Right atrium auricular region (tissue), 2 donors: ENCODE measurements at regions not wholly inside any gene's neighbourhood (a gene's known extent, or its start where the extent isn't known, plus 50 kb on each side); places are given as distances from the start of the nearest gene placed in this dataset.

Experiments
- DNase-seq: peaks from one replicate; pipeline ENCODE4 v3.0.0-alpha.2; 2019; ENCODE audit warnings: low spot score
- H3K27ac ChIP-seq, 2 donors: fragments of 200-600 bp; sonication (generic); 1 replicate in 1 of 2; 2 replicates in 1 of 2; pipeline ENCODE4 v1.5.1; 2016 to 2019
- H3K27me3 ChIP-seq, 2 donors: fragments of 200-600 bp; sonication (generic); one replicate each; pipeline versions ENCODE4 v1.5.1 to v1.6.0; 2017 to 2019
- H3K36me3 ChIP-seq: fragments of 200-600 bp; sonication (generic); one replicate; pipeline ENCODE4 v1.5.1; 2016
- H3K4me1 ChIP-seq, 2 donors: fragments of 200-600 bp; sonication (generic); one replicate each; pipeline versions ENCODE4 v1.5.1 to v1.6.0; 2017 to 2019
- H3K4me3 ChIP-seq, 2 donors: fragments of 200-600 bp; sonication (generic); 1 replicate in 1 of 2; 2 replicates in 1 of 2; pipeline ENCODE4 v1.5.1; 2017 to 2019; ENCODE audit warnings: mild to moderate bottlenecking in 1 of 2, moderate library complexity in 1 of 2
- H3K9me3 ChIP-seq, 2 donors: fragments of 200-600 bp; sonication (generic); one replicate each; pipeline ENCODE4 v1.5.1; 2019
- TF ChIP-seq, protein P1 (sequence below), 2 donors: fragments of 200-600 bp; sonication (generic); IDR thresholded peaks; one replicate each; pipeline ENCODE4 v1.5.1; 2019; ENCODE audit warnings: antibody characterized with exemption in 2 of 2

DNA sequence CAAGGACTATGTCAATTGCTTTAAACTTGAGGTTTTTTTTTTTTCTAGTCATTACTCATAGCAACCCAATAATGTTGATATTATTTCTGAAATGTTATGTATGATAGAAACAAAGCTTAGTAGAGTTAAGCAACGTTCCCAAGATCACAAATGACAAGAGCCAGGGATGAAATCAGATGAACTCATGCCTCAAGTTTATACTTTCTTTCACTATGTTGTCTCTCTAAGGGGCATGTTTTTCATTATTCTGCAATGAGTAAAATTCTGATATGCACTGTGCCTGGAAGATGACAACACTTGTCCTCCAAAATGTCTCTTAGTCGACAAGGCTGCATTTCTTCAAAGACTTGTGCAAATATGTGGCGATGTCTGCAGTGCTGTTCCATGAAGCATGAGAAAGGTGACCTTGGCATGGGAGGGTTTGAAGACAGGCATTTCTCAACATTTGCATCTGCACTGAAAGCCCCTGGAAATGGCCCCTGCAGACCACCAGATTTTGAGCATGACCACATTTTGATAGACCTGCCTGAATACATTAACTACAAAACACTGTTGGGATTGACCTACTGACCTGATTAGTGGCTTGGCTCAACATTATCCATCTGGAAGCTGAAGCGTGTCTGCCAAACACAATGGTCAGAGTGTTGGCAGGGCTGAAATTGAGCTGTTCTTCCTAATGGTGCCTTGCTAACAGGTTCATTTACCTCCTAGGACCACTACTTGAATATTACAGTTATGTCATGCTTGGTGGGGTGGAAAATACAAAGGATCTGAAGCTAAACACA, 1027.5 kb downstream of the CDH11 start:
- Histone ChIP-seq H3K4me3 (no peak overlapping the region), H3K27me3 (no peaks in the 10 kb centered on the region), H3K4me1 (no peaks in the 10 kb centered on the region), H3K9me3 (no peaks in the 10 kb centered on the region), H3K27ac (no peak overlapping the region), H3K36me3 (no peaks in the 10 kb centered on the region)
- DNase-seq = no peak
- TF ChIP-seq, protein P1, sequence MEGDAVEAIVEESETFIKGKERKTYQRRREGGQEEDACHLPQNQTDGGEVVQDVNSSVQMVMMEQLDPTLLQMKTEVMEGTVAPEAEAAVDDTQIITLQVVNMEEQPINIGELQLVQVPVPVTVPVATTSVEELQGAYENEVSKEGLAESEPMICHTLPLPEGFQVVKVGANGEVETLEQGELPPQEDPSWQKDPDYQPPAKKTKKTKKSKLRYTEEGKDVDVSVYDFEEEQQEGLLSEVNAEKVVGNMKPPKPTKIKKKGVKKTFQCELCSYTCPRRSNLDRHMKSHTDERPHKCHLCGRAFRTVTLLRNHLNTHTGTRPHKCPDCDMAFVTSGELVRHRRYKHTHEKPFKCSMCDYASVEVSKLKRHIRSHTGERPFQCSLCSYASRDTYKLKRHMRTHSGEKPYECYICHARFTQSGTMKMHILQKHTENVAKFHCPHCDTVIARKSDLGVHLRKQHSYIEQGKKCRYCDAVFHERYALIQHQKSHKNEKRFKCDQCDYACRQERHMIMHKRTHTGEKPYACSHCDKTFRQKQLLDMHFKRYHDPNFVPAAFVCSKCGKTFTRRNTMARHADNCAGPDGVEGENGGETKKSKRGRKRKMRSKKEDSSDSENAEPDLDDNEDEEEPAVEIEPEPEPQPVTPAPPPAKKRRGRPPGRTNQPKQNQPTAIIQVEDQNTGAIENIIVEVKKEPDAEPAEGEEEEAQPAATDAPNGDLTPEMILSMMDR (IDR thresholded peaks at IDR 0.05) = no peak

DNA sequence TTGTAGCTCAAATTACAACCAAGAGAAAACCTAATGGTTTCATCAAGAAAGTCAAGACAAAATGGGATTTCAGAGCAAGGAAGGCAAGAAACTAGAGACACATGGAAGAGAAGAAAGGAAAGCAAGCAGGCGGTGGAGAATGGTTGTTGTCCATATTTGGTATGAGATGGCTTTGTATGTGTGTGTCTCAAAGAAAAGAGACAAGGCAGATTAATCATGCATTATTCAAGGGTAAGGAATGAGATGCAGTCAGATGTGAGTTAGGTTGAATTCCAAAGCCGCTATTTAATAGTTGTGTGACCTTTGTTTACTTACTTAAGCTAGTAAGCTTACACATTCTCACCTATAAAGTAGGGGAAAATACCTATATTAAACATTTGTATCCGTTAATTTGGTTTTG, 1029.6 kb downstream of the CDH11 start:
- H3K27ac ChIP-seq = no peak overlapping the region
- no peaks in the 10 kb centered on the region for H3K4me1 ChIP-seq
- no peaks in the 10 kb centered on the region for H3K9me3 ChIP-seq
- no peak overlapping the region for H3K4me3 ChIP-seq
- no peaks in the 10 kb centered on the region for H3K27me3 ChIP-seq
- TF ChIP-seq, protein P1 (IDR thresholded peaks at IDR 0.05) = no peak
- DNase-seq = no peak
- no peaks in the 10 kb centered on the region for H3K36me3 ChIP-seq

DNA sequence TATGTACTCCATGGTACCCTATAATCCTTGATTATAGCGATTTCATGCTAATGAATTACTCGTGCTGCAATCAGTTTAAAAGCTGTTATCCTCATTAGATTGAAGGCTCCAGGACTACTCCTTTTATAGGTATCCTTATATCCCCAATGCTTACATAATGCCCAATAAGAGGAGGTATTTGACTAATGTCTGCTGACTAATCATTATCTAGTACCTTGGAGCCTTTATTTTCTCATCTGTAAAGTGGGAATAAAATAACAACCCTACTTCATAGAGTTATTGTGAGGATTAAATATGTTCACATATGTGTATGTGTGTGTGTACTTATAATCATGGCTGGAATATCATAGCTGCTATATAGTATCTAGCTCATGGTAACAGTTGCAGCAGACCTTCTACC, 1031.5 kb downstream of the CDH11 start:
- TF ChIP-seq, protein P1 (IDR thresholded peaks at IDR 0.05) = no peak
- Histone ChIP-seq H3K27ac (no peak overlapping the region), H3K27me3 (no peaks in the 10 kb centered on the region), H3K9me3 (no peaks in the 10 kb centered on the region), H3K36me3 (no peaks in the 10 kb centered on the region), H3K4me1 (no peaks in the 10 kb centered on the region), H3K4me3 (no peak overlapping the region)
- no peak for DNase-seq

DNA sequence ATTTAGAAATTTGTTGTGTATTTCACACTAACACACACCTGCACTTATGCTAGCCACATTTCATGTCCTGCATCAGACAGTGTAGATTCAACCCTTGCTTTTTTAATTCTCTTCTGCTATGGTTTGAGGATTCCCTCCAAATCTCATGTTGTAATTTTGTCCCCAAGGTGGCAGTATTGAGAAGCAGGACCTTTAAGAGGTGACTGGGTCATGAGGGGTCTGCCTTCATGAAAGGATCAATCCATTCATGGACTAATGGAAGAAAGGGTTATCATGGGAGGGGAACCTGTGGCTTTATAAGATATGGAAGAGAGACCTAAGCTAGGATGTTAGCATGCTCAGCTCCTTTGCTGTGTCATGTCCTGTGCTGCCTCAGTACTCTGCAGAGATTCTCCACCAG, 1032.2 kb downstream of the CDH11 start:
- TF ChIP-seq, protein P1 (IDR thresholded peaks at IDR 0.05) = peak; percentile 22 to 64

DNA sequence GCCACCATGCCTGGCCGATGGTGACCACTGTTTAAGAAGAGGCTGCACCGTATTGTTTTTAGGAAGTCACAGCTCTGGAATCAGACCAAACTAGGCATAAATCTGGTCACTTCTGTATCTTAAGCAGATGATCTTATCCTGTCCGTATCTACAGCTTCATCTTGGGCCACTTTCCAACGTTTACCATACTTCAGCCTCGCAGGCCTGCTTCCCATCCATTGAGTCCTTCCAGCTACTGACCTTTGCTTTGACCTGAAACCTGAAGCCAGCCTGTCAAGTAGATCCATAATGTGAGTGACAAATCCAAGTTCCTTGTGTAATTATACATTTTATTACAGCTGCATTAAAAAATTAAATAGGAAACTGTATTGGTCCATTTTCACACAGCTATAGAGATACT, 1033.0 kb downstream of the CDH11 start:
- H3K27me3 ChIP-seq = no peaks in the 10 kb centered on the region
- no peak for DNase-seq
- no peak overlapping the region for H3K4me3 ChIP-seq
- H3K9me3 ChIP-seq = no peaks in the 10 kb centered on the region
- TF ChIP-seq, protein P1 (IDR thresholded peaks at IDR 0.05) = no peak
- no peak overlapping the region for H3K27ac ChIP-seq
- no peaks in the 10 kb centered on the region for H3K4me1 ChIP-seq
- H3K36me3 ChIP-seq = no peaks in the 10 kb centered on the region

More for the DNA sequence above, 1032.2 kb downstream of the CDH11 start:
- Histone ChIP-seq H3K4me3 (no peak overlapping the region), H3K36me3 (no peaks in the 10 kb centered on the region), H3K4me1 (no peaks in the 10 kb centered on the region), H3K9me3 (no peaks in the 10 kb centered on the region), H3K27ac (no peak overlapping the region), H3K27me3 (no peaks in the 10 kb centered on the region)
- no peak for DNase-seq

DNA sequence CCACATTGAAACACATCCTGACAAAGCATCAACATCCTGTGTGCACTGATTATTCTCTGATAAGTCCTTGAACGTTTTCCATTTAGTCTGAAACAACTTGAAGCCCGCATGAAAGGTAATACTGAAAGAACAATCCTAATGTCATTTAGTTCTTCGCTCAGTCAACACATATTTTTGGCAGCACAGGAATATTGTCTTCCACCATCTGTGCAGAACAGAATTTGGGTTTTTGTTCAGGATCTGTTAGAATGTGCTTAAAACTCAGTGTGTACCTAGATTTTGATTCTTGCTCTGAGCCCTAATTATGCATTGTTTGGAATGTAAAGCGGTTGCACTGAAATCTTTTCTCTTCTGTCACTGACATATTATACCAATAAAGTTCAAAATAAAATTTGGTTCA, 1036.6 kb downstream of the CDH11 start:
- no peaks in the 10 kb centered on the region for H3K9me3 ChIP-seq
- no peak for DNase-seq
- H3K4me3 ChIP-seq = no peak overlapping the region
- no peaks in the 10 kb centered on the region for H3K36me3 ChIP-seq
- H3K27me3 ChIP-seq = no peaks in the 10 kb centered on the region
- H3K27ac ChIP-seq = no peak overlapping the region
- TF ChIP-seq, protein P1 (IDR thresholded peaks at IDR 0.05) = no peak
- no peaks in the 10 kb centered on the region for H3K4me1 ChIP-seq
